ENCODE measurements at regions not wholly inside any gene's neighbourhood (a gene's known extent, or its start where the extent isn't known, plus 50 kb on each side); places are given as distances from the start of the nearest gene placed in this dataset.
"Not testable (repeated sequence)": the region's sequence is repeated elsewhere in the genome, so short reads cannot be mapped to it uniquely, and the experiment has no call there.

GRCh38 chr9:102253099-102253498 lies 514.7 kb upstream of the GRIN3A start:
- Histone ChIP-seq H3K36me3 (no peaks in the 10 kb centered on the region), H3K4me1 (no peaks in the 10 kb centered on the region), H3K27me3 (no peaks in the 10 kb centered on the region), H3K27ac (no peak overlapping the region), H3K9me3 (no peaks in the 10 kb centered on the region), H3K4me3 (no peak overlapping the region)
- no peak for DNase-seq (ENCODE audit: low spot score)
- no peak for TF ChIP-seq CTCF (IDR thresholded peaks at IDR 0.05)

DNA sequence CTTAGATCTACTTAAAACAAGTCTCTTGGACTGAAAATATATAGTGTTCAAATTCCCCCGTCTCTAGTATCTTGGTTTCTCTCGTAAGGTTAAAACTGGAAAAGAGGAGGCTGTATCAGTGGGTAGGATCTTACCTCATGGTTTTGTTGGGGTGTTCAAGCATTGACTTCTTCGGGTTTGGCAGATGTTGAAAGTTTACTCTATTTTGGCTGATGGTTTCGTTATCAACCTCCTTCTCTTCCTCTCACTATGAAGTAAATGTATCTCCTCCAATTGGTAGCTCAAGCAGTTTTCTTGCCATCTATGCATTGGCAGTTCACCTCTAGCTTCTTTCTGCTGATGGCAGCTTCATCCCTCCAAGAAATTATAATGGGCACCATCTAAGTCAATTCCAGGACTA lies 506.5 kb upstream of the GRIN3A start:
- TF ChIP-seq CTCF (IDR thresholded peaks at IDR 0.05) = no peak
- Histone ChIP-seq H3K27ac (no peak overlapping the region), H3K4me1 (no peaks in the 10 kb centered on the region), H3K9me3 (no peaks in the 10 kb centered on the region), H3K27me3 (no peaks in the 10 kb centered on the region), H3K36me3 (no peaks in the 10 kb centered on the region), H3K4me3 (no peak overlapping the region)
- no peak for DNase-seq (ENCODE audit: low spot score)

DNA sequence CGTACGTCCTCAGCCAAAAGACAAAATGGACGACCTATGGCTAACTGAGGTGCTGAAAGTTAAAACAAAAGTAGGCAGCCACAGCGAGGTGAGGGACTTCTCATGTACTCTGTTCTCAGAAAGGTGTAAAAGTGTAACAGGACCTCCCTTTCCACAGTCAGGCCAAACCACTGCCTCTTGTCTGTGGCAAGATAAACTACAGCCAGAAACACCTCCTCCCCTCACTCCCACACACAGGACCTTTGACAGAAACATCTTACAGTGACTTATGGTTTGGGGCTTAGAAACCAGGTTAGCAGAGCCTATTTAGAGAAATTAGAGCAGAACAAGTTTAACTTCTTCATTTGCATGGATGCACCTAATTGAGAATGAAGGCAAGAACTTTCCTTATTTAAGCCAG lies 499.1 kb upstream of the GRIN3A start:
- Histone ChIP-seq H3K27me3 (no peaks in the 10 kb centered on the region), H3K9me3 (no peaks in the 10 kb centered on the region), H3K27ac (no peak overlapping the region), H3K4me1 (no peaks in the 10 kb centered on the region), H3K4me3 (no peak overlapping the region), H3K36me3 (no peaks in the 10 kb centered on the region)
- DNase-seq (ENCODE audit: low spot score) = no peak
- TF ChIP-seq CTCF (IDR thresholded peaks at IDR 0.05) = no peak

DNA sequence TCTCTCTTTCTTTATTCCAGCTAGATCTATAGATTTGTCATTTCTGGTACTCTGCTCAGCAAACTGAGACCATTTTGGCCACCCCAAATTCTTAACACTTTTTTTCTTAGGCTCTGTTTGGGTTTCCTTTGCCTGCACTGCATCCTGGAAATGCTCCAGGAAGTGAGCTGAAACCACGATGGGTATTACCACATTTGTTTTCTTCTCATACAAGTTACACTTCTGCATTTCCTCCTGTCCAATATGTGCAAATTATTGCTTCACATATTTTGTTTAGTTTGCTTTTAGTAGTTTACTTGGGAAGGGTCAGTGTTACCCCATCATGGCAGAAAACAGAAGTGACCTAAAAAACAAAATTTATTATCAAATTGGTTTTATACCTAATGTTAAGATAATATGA lies 498.6 kb upstream of the GRIN3A start:
- TF ChIP-seq CTCF (IDR thresholded peaks at IDR 0.05) = no peak
- Histone ChIP-seq H3K9me3 (no peaks in the 10 kb centered on the region), H3K4me1 (no peaks in the 10 kb centered on the region), H3K4me3 (no peak overlapping the region), H3K36me3 (no peaks in the 10 kb centered on the region), H3K27ac (no peak overlapping the region), H3K27me3 (no peaks in the 10 kb centered on the region)
- DNase-seq (ENCODE audit: low spot score) = no peak

- H3K27me3 ChIP-seq; DNase-seq (ENCODE audit: low spot score); H3K36me3 ChIP-seq; H3K27ac ChIP-seq; H3K4me3 ChIP-seq; H3K4me1 ChIP-seq; H3K9me3 ChIP-seq: not testable (repeated sequence)
Measured at GRCh38 chr9:102227416-102227815, 489.0 kb upstream of the GRIN3A start.

GRCh38 chr9:102225841-102226441 lies 487.5 kb upstream of the GRIN3A start:
- no peaks in the 10 kb centered on the region for H3K4me1 ChIP-seq
- H3K27me3 ChIP-seq = no peaks in the 10 kb centered on the region
- H3K27ac ChIP-seq = no peak overlapping the region
- H3K36me3 ChIP-seq = no peaks in the 10 kb centered on the region
- H3K9me3 ChIP-seq = no peaks in the 10 kb centered on the region
- no peak for DNase-seq (ENCODE audit: low spot score)
- no peak overlapping the region for H3K4me3 ChIP-seq
- TF ChIP-seq CTCF (IDR thresholded peaks at IDR 0.05) = no peak

- not testable (repeated sequence) for H3K4me3 ChIP-seq; H3K9me3 ChIP-seq; H3K4me1 ChIP-seq; H3K27ac ChIP-seq; H3K27me3 ChIP-seq; H3K36me3 ChIP-seq; DNase-seq (ENCODE audit: low spot score)
Measured at GRCh38 chr9:102223320-102224136, 485.1 kb upstream of the GRIN3A start.

Data from right atrium auricular region (tissue), 2 donors.